HG03064 (cell line): ENCODE measurements at regions not wholly inside any gene's neighbourhood (a gene's known extent, or its start where the extent isn't known, plus 50 kb on each side); places are given as distances from the start of the nearest gene placed in this dataset.
"Not testable (repeated sequence)": the region's sequence is repeated elsewhere in the genome, so short reads cannot be mapped to it uniquely, and the experiment has no call there.

Experiments
- ATAC-seq: cut with Tn5 transposase; IDR thresholded peaks from one replicate; pipeline ENCODE4 v1.9.1; 2021; ENCODE audit warnings: low read depth; ENCODE audit not compliant: unreplicated experiment

DNA sequence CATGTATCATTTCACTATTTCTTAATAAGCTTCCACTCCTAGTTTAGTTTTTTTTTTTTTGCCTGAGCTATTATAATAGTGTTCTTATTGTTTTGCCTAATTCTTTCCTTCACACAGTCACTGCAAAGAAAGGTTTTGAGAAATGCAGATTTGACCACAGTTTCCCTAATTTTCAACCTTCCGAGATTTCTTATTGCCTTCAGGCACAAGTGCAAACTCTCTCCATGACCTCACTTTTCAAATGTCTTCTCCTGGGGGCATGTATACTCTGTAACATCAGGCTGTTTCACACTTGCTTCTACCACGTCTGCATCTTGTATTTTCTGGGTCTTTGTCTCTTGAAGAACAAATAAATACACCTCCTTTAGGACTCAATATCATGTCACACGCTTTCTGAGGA lies 339.0 kb upstream of the CITED2 start:
- ATAC-seq = no peak

DNA sequence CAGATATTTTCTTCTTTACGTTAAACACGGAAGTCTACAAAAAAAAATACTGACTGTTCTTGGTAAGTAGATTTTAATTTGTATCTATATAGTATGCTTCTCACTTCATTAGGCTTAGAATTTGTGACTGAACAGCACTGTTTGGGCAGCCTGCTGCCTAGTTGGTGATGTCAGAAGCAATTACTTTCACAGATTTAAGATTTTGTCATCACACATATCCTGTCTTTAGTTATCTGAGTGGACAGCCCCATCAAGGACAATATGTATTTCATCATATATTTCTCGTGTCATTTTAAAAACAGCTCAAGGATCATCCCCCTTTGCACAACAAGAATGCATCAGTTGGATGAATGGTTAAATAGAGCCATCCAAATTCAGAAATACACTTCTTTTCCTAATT lies 338.4 kb upstream of the CITED2 start:
- no peak for ATAC-seq

DNA sequence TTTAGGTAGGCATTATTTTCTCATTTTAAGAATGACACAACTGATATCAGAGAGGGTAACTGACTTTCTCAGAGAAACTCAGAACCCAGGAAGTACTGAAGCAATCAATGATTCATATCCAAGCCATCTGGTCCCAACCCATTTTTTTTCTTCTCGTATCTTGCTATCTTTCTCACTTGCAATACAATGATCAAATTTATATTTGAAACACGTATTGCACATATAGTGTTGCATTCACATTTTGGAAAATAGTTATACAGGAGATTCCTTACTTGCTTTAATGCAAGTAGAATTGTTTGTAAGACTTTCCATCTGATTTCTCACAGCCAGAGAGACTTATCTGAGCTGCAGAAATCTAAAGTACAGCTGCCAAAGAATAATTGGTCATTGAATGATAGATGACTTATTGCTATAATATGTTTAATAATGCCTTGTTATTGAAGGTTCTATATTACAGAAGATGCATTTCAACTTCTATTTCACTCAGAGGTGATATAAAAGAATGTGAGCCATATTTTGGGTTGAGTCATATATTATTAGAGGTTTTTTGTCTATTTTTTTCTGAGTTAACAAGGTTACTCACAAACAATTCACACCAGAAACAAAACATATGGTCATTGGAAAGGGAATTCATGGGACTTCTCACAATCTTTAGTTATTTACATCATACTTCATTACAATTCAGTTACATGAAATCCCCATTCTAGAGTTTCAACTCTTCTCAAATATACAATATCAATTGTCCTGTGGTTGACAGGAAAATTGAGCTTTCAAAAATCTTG lies 337.5 kb upstream of the CITED2 start:
- ATAC-seq = no peak

- no peak for ATAC-seq
Observed at GRCh38 chr6:139710556-139710955, 336.1 kb upstream of the CITED2 start.

- ATAC-seq = no peak
Observed at GRCh38 chr6:139708337-139709199, 334.1 kb upstream of the CITED2 start.

GRCh38 chr6:139706912-139707311 lies 332.5 kb upstream of the CITED2 start:
- ATAC-seq = no peak

GRCh38 chr6:139705284-139705683 lies 330.8 kb upstream of the CITED2 start:
- ATAC-seq = no peak

- no peak for ATAC-seq
Observed at GRCh38 chr6:139703780-139704179, 329.3 kb upstream of the CITED2 start.

DNA sequence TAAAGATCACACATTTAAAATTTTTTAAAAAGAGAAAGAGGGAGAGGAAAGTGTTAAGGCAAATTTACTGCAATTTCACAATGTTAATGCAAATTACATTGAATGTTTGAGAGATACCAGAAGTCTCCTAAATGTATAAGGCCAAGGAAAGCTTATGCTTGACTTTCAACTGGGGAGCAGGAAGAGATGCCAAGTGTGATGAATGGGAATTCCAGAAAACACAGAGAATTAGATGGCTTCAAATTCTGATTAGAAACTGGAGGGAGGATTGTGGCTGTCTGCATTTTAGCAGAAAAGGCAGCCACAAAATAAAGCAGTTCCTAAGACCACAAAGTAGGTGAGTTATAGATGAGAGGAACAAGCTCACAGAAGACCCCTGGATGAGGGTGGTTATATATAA lies 328.3 kb upstream of the CITED2 start:
- no peak for ATAC-seq

DNA sequence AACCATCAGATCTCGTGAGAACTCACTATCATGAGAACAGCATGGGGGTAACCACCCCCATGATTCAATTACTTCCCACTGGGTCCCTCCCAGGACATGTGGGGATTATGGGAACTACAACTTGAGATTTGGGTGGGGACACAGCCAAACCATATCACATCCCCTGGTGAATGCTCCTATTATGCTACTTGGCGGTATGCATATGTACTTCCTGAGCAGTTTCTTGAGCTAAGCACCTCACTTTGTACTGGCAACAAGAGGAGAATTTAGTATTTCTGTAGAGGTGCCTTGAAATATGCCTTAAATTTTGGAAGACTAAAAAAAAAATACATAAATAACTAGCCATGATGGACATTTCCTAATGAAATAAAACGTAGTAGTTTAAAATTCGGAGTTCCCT lies 327.2 kb upstream of the CITED2 start:
- no peak for ATAC-seq

DNA sequence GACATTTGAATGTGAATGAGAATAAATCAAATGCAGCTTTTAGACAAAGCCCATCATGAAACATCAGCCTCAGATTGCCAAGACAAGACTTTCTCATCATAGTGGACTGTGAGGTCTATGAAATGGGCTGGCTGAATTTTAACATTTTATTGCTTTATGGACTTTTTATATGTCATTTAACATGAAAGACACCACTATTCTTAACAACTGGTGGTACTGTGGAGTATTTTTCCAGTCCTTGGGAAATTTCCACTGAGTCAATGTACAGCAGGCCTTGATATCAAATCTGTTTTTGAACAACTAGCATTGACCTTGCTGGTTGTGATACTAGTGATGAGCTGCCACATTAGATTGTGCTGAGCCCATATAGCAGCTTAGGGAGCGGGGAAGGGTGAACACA lies 326.6 kb upstream of the CITED2 start:
- no peak for ATAC-seq

DNA sequence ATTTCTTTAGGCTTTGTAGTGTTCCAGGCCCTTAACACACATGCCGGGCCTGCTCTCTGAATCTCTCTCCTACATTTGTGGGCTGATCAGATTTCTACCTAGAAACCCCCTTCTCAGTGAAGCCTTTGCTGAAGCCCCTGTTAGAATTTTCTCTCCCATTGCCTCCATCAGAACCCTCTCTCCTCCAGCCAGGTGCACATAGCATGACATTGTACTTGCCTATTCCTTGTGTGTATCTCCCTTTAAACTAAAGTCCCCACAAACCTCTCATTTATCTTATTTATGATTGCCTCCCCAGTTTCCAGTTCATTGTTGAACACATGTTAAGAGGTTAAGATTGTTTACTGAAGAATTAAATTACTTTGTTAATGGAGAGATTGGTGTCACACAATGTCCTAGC lies 325.5 kb upstream of the CITED2 start:
- no peak for ATAC-seq

GRCh38 chr6:139699335-139699734 lies 324.9 kb upstream of the CITED2 start:
- no peak for ATAC-seq

GRCh38 chr6:139698526-139699176 lies 324.2 kb upstream of the CITED2 start:
- ATAC-seq = no peak

- ATAC-seq = not testable (repeated sequence)
Observed at GRCh38 chr6:139697856-139698255, 323.4 kb upstream of the CITED2 start.

DNA sequence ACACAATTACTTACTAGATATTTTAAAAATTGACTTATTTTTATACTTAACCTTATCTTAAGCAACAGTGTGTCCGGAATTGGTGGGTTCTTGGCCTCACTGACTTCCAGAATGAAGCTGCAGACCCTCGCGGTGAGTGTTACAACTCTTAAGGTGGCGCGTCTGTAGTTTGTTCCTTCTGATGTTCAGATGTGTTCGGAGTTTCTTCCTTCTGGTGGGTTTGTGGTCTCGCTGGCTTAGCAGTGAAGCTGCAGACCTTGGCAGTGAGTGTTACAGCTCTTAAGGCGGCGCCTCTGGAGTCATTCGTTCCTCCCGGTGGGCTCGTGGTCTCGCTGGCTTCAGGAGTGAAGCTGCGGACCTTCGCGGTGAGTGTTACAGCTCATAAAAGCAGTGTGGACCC lies 322.5 kb upstream of the CITED2 start:
- not testable (repeated sequence) for ATAC-seq

DNA sequence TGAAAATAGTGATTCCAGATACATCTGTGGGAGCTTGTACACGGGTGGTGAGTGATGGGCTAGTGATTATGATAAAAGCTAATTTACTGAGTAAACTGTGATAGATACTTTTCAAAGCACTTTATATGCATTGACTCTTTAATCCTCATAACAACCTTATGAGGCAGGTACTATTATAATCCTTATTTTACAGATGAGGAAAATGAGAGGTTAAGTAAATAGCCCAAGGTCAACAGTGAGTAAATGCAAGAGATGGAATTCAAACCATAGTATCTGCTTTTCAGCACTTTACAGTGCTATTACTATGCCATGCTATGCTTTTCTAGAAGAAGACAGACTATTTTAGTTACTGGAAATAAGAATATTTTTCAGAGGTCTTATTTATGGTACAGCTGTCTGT lies 320.9 kb upstream of the CITED2 start:
- no peak for ATAC-seq

GRCh38 chr6:139693735-139694134 lies 319.3 kb upstream of the CITED2 start:
- no peak for ATAC-seq

DNA sequence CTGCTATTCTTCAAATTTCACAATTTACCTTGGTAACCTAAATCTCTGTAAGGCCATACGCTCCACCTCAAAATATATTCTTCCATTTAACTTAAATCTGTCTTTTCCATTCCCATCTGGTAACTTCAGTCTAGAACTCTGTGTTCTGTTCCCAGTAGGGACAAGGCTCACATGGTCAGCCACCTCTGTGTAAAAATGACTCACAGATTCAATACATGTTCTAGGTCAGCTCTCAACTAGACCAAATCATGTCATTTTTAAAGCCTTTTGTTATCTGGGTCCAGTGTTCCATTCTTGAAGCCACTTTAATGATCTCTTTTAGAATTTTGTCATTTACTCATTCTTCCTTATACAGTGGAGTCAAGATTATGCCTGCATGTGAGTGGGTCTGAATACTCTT lies 315.6 kb upstream of the CITED2 start:
- no peak for ATAC-seq

DNA sequence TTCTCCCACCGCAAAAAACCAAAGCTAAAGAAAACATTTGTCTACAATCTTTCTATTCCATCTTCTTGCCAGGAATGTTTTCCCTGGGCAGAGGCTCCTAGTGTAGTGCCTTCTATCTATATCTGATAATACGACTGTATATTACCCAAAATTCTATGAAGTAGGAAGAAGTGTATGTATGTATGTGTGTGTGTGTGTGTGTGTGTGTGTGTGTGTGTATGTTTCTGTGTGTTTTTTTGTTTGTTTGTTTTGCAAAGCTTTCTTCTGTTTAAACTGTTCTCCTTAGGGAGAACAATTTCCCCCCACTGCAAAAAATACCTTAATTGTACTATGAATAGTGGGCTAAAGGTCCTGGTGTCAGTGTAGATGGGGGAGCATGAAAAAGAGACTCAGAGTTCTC lies 312.6 kb upstream of the CITED2 start:
- ATAC-seq = no peak

DNA sequence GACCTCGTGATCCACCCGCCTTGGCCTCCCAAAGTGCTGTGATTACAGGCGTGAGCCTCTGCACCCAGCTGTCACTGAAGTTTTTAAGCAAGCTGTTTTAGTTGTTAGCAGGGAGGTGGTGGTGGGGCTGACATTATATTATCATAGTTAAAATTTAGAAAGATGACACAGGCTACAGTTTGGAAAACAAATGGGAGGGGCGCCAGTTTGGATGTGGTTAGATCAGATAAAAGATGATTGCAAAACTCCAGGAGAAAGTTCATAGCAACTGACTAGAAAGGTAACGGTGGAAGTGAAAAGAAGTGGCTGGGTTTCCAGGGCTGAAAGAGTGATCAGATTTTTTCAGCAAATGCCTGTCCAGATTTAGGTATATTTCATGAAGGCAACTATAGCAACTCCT lies 311.9 kb upstream of the CITED2 start:
- ATAC-seq = no peak
